Nephron (organoid): ENCODE measurements at regions not wholly inside any gene's neighbourhood (a gene's known extent, or its start where the extent isn't known, plus 50 kb on each side); places are given as distances from the start of the nearest gene placed in this dataset.

Source experiments
- H3K27ac Mint-ChIP-seq, 3 experiments: 2 replicates each; pipeline ENCODE4 v1.8.0; 2020; ENCODE audit warnings: mixed read lengths in 3 of 3, mild to moderate bottlenecking in 2 of 3, moderate library complexity in 1 of 3
- H3K27me3 Mint-ChIP-seq: 2 replicates; pipeline ENCODE4 v1.8.0; 2021; ENCODE audit warnings: low read depth, mild to moderate bottlenecking, moderate library complexity, mixed read lengths
- H3K36me3 Mint-ChIP-seq: 2 replicates; pipeline ENCODE4 v1.8.0; 2020; ENCODE audit warnings: low read depth, mixed read lengths
- H3K4me1 Mint-ChIP-seq: 2 replicates; pipeline ENCODE4 v1.8.0; 2020; ENCODE audit warnings: mixed read lengths
- H3K4me3 Mint-ChIP-seq, 3 experiments: 2 replicates each; pipeline ENCODE4 v1.8.0; 2020; ENCODE audit warnings: mild to moderate bottlenecking in 3 of 3, mixed read lengths in 3 of 3, moderate library complexity in 2 of 3
- H3K9me3 Mint-ChIP-seq: 2 replicates; pipeline ENCODE4 v1.8.0; 2020; ENCODE audit warnings: mixed read lengths
- CTCF ChIP-seq, 3 experiments: fragments of 200-600 bp; sonication (generic); IDR thresholded peaks; one replicate each; pipeline ENCODE4 v1.5.0; 2021; ENCODE audit warnings: antibody characterized with exemption in 3 of 3; ENCODE audit not compliant: unreplicated experiment in 3 of 3

GRCh38 chr15:95105229-95105628 lies 873.9 kb downstream of the MCTP2 start:
- no peak for TF ChIP-seq CTCF (IDR thresholded peaks at IDR 0.05; ENCODE audit: unreplicated experiment in 3 of 3)
- H3K27ac Mint-ChIP-seq = no peak overlapping the region
- peaks cover 10% of the 10 kb centered on the region for H3K9me3 Mint-ChIP-seq
- no peaks in the 10 kb centered on the region for H3K36me3 Mint-ChIP-seq
- no peak overlapping the region for H3K4me3 Mint-ChIP-seq
- H3K27me3 Mint-ChIP-seq = peaks cover 3% of the 10 kb centered on the region
- no peaks in the 10 kb centered on the region for H3K4me1 Mint-ChIP-seq

- H3K4me3 Mint-ChIP-seq = no peak overlapping the region
- H3K9me3 Mint-ChIP-seq = peaks cover 10% of the 10 kb centered on the region
- H3K27me3 Mint-ChIP-seq = no peaks in the 10 kb centered on the region
- no peak overlapping the region for H3K27ac Mint-ChIP-seq
- H3K4me1 Mint-ChIP-seq = no peaks in the 10 kb centered on the region
- H3K36me3 Mint-ChIP-seq = no peaks in the 10 kb centered on the region
- TF ChIP-seq CTCF (IDR thresholded peaks at IDR 0.05; ENCODE audit: unreplicated experiment in 3 of 3) = no peak
Measured at GRCh38 chr15:95106801-95107200, 875.4 kb downstream of the MCTP2 start.

- H3K9me3 Mint-ChIP-seq = peaks cover 9% of the 10 kb centered on the region
- TF ChIP-seq CTCF (IDR thresholded peaks at IDR 0.05; ENCODE audit: unreplicated experiment in 3 of 3) = no peak
- H3K27me3 Mint-ChIP-seq = no peaks in the 10 kb centered on the region
- no peaks in the 10 kb centered on the region for H3K36me3 Mint-ChIP-seq
- no peaks in the 10 kb centered on the region for H3K4me1 Mint-ChIP-seq
- no peak overlapping the region for H3K27ac Mint-ChIP-seq
- no peak overlapping the region for H3K4me3 Mint-ChIP-seq
Measured at GRCh38 chr15:95108673-95109072, 877.3 kb downstream of the MCTP2 start.

GRCh38 chr15:95111969-95112368 lies 880.6 kb downstream of the MCTP2 start:
- Mint-ChIP-seq H3K4me1 (no peaks in the 10 kb centered on the region), H3K4me3 (no peak overlapping the region), H3K9me3 (peaks cover 9% of the 10 kb centered on the region), H3K36me3 (no peaks in the 10 kb centered on the region), H3K27ac (no peak overlapping the region), H3K27me3 (no peaks in the 10 kb centered on the region)
- no peak for TF ChIP-seq CTCF (IDR thresholded peaks at IDR 0.05; ENCODE audit: unreplicated experiment in 3 of 3)

- H3K9me3 Mint-ChIP-seq = peaks cover 9% of the 10 kb centered on the region
- no peaks in the 10 kb centered on the region for H3K27me3 Mint-ChIP-seq
- H3K27ac Mint-ChIP-seq = no peak overlapping the region
- no peak for TF ChIP-seq CTCF (IDR thresholded peaks at IDR 0.05; ENCODE audit: unreplicated experiment in 3 of 3)
- no peaks in the 10 kb centered on the region for H3K4me1 Mint-ChIP-seq
- H3K4me3 Mint-ChIP-seq = no peak overlapping the region
- H3K36me3 Mint-ChIP-seq = no peaks in the 10 kb centered on the region
Measured at GRCh38 chr15:95113041-95113440, 881.7 kb downstream of the MCTP2 start.

- Mint-ChIP-seq H3K9me3 (no peaks in the 10 kb centered on the region), H3K4me3 (no peak overlapping the region), H3K36me3 (no peaks in the 10 kb centered on the region), H3K27me3 (no peaks in the 10 kb centered on the region), H3K27ac (no peak overlapping the region), H3K4me1 (no peaks in the 10 kb centered on the region)
- no peak for TF ChIP-seq CTCF (IDR thresholded peaks at IDR 0.05; ENCODE audit: unreplicated experiment in 3 of 3)
Measured at GRCh38 chr15:95119041-95119610, 887.8 kb downstream of the MCTP2 start.
